Gastroesophageal sphincter (tissue), 3 donors: ENCODE measurements at regions not wholly inside any gene's neighbourhood (a gene's known extent, or its start where the extent isn't known, plus 50 kb on each side); places are given as distances from the start of the nearest gene placed in this dataset.

ENCODE experiments used
- EP300 ChIP-seq: sonication (generic); formaldehyde crosslinking; IDR thresholded peaks from one replicate; pipeline ENCODE4 v1.6.1; 2017; ENCODE audit warnings: antibody characterized with exemption, mild to moderate bottlenecking
- POLR2A ChIP-seq, 2 donors: fragments of 450-650 bp; IDR thresholded peaks; one replicate each; pipeline ENCODE4 v1.6.1; 2017; ENCODE audit warnings: antibody characterized with exemption in 2 of 2, mild to moderate bottlenecking in 2 of 2, moderate library complexity in 1 of 2
- POLR2AphosphoS5 ChIP-seq: sonication (generic); formaldehyde crosslinking; IDR thresholded peaks from one replicate; pipeline ENCODE4 v1.6.1; 2017; ENCODE audit warnings: antibody characterized with exemption
- TF ChIP-seq, protein P1 (sequence below), 4 experiments: fragments of 200-600 bp in 2 of 4; fragments of 450-650 bp in 2 of 4; sonication (generic) in 1 of 4; IDR thresholded peaks; one replicate each; pipeline ENCODE4 v1.5.1; 2017 to 2019; ENCODE audit warnings: antibody characterized with exemption in 4 of 4, mild to moderate bottlenecking in 2 of 4, moderate library complexity in 2 of 4

DNA sequence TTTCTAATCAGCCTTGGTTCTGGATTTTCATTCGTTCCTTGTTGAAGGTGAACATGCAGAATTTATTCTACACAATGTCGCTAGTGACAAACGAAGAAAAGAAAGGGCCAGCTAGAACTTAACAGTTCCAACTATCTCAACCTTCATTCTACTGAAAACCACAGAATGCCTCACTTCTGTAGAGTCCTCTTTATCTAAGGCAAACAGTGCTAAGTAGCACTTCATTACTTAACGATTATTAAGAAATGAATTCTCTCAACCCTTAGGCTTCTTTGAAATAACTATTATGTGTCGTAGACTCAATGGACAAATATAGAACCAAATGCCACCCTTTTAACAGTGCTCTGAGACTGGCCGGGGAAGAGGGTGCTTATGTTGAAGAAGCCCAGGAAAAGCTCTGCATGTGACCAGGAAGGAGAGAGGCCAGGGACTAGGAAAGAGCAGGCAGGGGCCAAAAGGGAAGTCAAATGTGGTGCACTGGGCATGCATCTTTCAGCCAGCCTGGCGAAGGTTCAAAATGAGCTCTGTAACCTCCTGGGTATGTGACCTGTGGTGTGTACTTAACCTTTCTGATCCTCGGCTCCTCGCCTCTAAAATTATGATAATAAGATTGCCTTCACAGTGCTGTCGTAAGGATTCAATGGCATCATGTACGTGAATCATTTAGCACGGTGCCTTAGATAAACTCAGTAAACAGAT lies 55.4 kb upstream of the BMP2 start:
- TF ChIP-seq POLR2AphosphoS5, result no peak
- TF ChIP-seq, protein P1, sequence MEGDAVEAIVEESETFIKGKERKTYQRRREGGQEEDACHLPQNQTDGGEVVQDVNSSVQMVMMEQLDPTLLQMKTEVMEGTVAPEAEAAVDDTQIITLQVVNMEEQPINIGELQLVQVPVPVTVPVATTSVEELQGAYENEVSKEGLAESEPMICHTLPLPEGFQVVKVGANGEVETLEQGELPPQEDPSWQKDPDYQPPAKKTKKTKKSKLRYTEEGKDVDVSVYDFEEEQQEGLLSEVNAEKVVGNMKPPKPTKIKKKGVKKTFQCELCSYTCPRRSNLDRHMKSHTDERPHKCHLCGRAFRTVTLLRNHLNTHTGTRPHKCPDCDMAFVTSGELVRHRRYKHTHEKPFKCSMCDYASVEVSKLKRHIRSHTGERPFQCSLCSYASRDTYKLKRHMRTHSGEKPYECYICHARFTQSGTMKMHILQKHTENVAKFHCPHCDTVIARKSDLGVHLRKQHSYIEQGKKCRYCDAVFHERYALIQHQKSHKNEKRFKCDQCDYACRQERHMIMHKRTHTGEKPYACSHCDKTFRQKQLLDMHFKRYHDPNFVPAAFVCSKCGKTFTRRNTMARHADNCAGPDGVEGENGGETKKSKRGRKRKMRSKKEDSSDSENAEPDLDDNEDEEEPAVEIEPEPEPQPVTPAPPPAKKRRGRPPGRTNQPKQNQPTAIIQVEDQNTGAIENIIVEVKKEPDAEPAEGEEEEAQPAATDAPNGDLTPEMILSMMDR (IDR thresholded peaks at IDR 0.05), result no peak
- TF ChIP-seq EP300, result no peak
- no peak for TF ChIP-seq POLR2A (IDR thresholded peaks at IDR 0.05)
